Transverse colon (tissue), 3 donors: ENCODE measurements at regions not wholly inside any gene's neighbourhood (a gene's known extent, or its start where the extent isn't known, plus 50 kb on each side); places are given as distances from the start of the nearest gene placed in this dataset.

Experiments used
- CTCF ChIP-seq, 5 experiments: fragments of 200-600 bp in 3 of 5; fragments of 450-650 bp in 2 of 5; sonication (generic) in 3 of 5; IDR thresholded peaks; 1 replicate in 2 of 5; 2 replicates in 3 of 5; pipeline ENCODE4 v1.5.1; 2016 to 2017; ENCODE audit warnings: antibody characterized with exemption in 5 of 5, inconsistent platforms in 3 of 5, mild to moderate bottlenecking in 2 of 5, moderate library complexity in 1 of 5
- EP300 ChIP-seq: sonication (generic); formaldehyde crosslinking; IDR thresholded peaks from one replicate; pipeline ENCODE4 v1.6.1; 2017; ENCODE audit warnings: antibody characterized with exemption, low read depth
- POLR2A ChIP-seq: fragments of 450-650 bp; IDR thresholded peaks from one replicate; pipeline ENCODE4 v1.6.1; 2016; ENCODE audit warnings: antibody characterized with exemption, mild to moderate bottlenecking, moderate library complexity

- no peak for TF ChIP-seq CTCF (IDR thresholded peaks at IDR 0.05)
- no peak for TF ChIP-seq POLR2A
- TF ChIP-seq EP300 = no peak
Observed at GRCh38 chr3:24589513-24589851, 94.8 kb upstream of the THRB start.
